IMR-90 (cell line): ENCODE measurements at regions not wholly inside any gene's neighbourhood (a gene's known extent, or its start where the extent isn't known, plus 50 kb on each side); places are given as distances from the start of the nearest gene placed in this dataset.

ENCODE experiments used
- ATAC-seq: fragments of 200-7000 bp; cut with Tn5 transposase; 2 replicates; pipeline ENCODE4 v1.9.1; 2020; ENCODE audit warnings: low read depth, mild to moderate bottlenecking, moderate library complexity
- BruUV-seq: library from RNA; stranded (reverse); fragments of 400-500 nt; replicated peaks from 2 replicates; lab custom pipeline; 2021; lab: Mats Ljungman, UMichigan
- CTCF ChIA-PET: fragments of 300-600 bp; formaldehyde crosslinking; extraction: SDS; loops from one replicate; lab custom pipeline; 2021; ENCODE audit warnings: antibody characterized with exemption; lab: Yijun Ruan, JAX
- POLR2A ChIA-PET: fragments of 300-600 bp; sonication (Branson Sonifier 250); formaldehyde crosslinking; loops from one replicate; lab custom pipeline; 2022; ENCODE audit warnings: antibody characterized with exemption; ENCODE audit not compliant: unreplicated experiment; lab: Charles Lee
- DNase-seq: peaks from one replicate; pipeline ENCODE4 v3.0.0; 2013
- H2AFZ ChIP-seq: replicated peaks from 2 replicates; pipeline ENCODE3; 2013; ENCODE audit warnings: low read length, mild to moderate bottlenecking; ENCODE audit not compliant: poor library complexity
- H2AK5ac ChIP-seq: 2 replicates; pipeline ENCODE4 v1.6.1; 2013; ENCODE audit warnings: low read depth, low read length, inconsistent platforms
- H2AK9ac ChIP-seq: replicated peaks from 2 replicates; pipeline ENCODE3; 2013; ENCODE audit warnings: mild to moderate bottlenecking, low read depth, low read length, moderate library complexity; ENCODE audit not compliant: poor library complexity
- H2BK120ac ChIP-seq: 2 replicates; pipeline ENCODE4 v1.6.1; 2013; ENCODE audit warnings: low read depth, low read length, inconsistent platforms
- H2BK15ac ChIP-seq: 3 replicates; pipeline ENCODE4 v1.6.1; 2013; ENCODE audit warnings: low read depth, low read length, inconsistent platforms
- H2BK20ac ChIP-seq: 2 replicates; pipeline ENCODE4 v1.6.1; 2013; ENCODE audit warnings: low read depth, mild to moderate bottlenecking, inconsistent platforms, low read length, moderate library complexity
- H2BK5ac ChIP-seq: 2 replicates; pipeline ENCODE4 v1.6.1; 2013; ENCODE audit warnings: mild to moderate bottlenecking, low read depth, low read length, inconsistent platforms; ENCODE audit not compliant: poor library complexity, severe bottlenecking
- H3K14ac ChIP-seq: replicated peaks from 2 replicates; pipeline ENCODE4 v1.6.1; 2013; ENCODE audit warnings: low read depth, low read length, inconsistent platforms
- H3K18ac ChIP-seq: 2 replicates; pipeline ENCODE4 v1.6.1; 2013; ENCODE audit warnings: low read depth, low read length, control low read depth
- H3K23ac ChIP-seq: 2 replicates; pipeline ENCODE4 v1.6.1; 2013; ENCODE audit warnings: low read depth, low read length, inconsistent platforms
- H3K27ac ChIP-seq: 2 replicates; pipeline ENCODE4 v1.5.1; 2013; ENCODE audit warnings: mild to moderate bottlenecking, control low read depth, low read length; ENCODE audit not compliant: insufficient read depth
- H3K27me3 ChIP-seq: 2 replicates; pipeline ENCODE4 v1.6.1; 2013; ENCODE audit warnings: low read length; ENCODE audit not compliant: control insufficient read depth, insufficient read depth
- H3K36me3 ChIP-seq: 2 replicates; pipeline ENCODE4 v1.6.1; 2013; ENCODE audit warnings: low read length, mixed read lengths; ENCODE audit not compliant: control insufficient read depth, insufficient read depth
- H3K4ac ChIP-seq: 2 replicates; pipeline ENCODE4 v1.6.1; 2013; ENCODE audit warnings: low read depth, low read length, inconsistent platforms
- H3K4me1 ChIP-seq: 2 replicates; pipeline ENCODE4 v1.6.1; 2013; ENCODE audit warnings: low read length, mixed read lengths; ENCODE audit not compliant: control insufficient read depth, insufficient read depth
- H3K4me2 ChIP-seq: 2 replicates; pipeline ENCODE4 v1.6.1; 2013; ENCODE audit warnings: low read depth, mild to moderate bottlenecking, control low read depth, low read length, moderate library complexity
- H3K4me3 ChIP-seq: 2 replicates; pipeline ENCODE4 v1.5.1; 2013; ENCODE audit warnings: low read depth, mild to moderate bottlenecking, control low read depth, low read length, moderate library complexity; ENCODE audit not compliant: insufficient read depth
- H3K56ac ChIP-seq: 2 replicates; pipeline ENCODE4 v1.6.1; 2013; ENCODE audit warnings: low read length, inconsistent platforms; ENCODE audit not compliant: insufficient read depth; ENCODE audit errors: extremely low read depth
- H3K79me1 ChIP-seq, 2 experiments: 2 replicates each; pipeline ENCODE4 v1.6.1; 2013; ENCODE audit warnings: low read length in 2 of 2, inconsistent platforms in 1 of 2, low read depth in 1 of 2
- H3K9ac ChIP-seq: 2 replicates; pipeline ENCODE4 v1.6.1; 2013; ENCODE audit warnings: low read depth, low read length, control low read depth
- H3K9me1 ChIP-seq: 2 replicates; pipeline ENCODE4 v1.6.1; 2013; ENCODE audit warnings: low read length, inconsistent platforms; ENCODE audit not compliant: insufficient read depth
- H3K9me3 ChIP-seq: 2 replicates; pipeline ENCODE4 v1.6.1; 2013; ENCODE audit warnings: low read length; ENCODE audit not compliant: control insufficient read depth, insufficient read depth
- H4K20me1 ChIP-seq: 2 replicates; pipeline ENCODE4 v1.6.1; 2013; ENCODE audit warnings: low read length, inconsistent platforms; ENCODE audit not compliant: insufficient read depth
- H4K5ac ChIP-seq: 2 replicates; pipeline ENCODE4 v1.6.1; 2013; ENCODE audit warnings: mild to moderate bottlenecking, low read depth, low read length, control low read depth
- H4K8ac ChIP-seq, 2 experiments: 2 replicates each; pipeline ENCODE4 v1.6.1; 2013; ENCODE audit warnings: low read depth in 2 of 2, low read length in 2 of 2, control low read depth in 1 of 2, inconsistent platforms in 1 of 2
- H4K91ac ChIP-seq: 2 replicates; pipeline ENCODE4 v1.6.1; 2013; ENCODE audit warnings: low read depth, low read length, inconsistent platforms; ENCODE audit not compliant: insufficient read depth
- BHLHE40 ChIP-seq: fragments of 150-350 bp; IDR thresholded peaks from 2 replicates; pipeline ENCODE4 v1.6.1; 2016; ENCODE audit warnings: mild to moderate bottlenecking, low read depth, low read length
- CEBPB ChIP-seq: IDR thresholded peaks from 2 replicates; pipeline ENCODE4 v1.6.1; 2012; ENCODE audit warnings: low read depth, low read length, improper control_type of control experiment
- CHD1 ChIP-seq: IDR thresholded peaks from 2 replicates; pipeline ENCODE4 v1.6.1; 2012; ENCODE audit warnings: low read depth, low read length, improper control_type of control experiment
- CTCF ChIP-seq: conservative IDR thresholded peaks from 2 replicates; pipeline ENCODE4 v1.5.1; 2012; ENCODE audit warnings: mild to moderate bottlenecking, low read depth, low read length, improper control_type of control experiment
- ELK1 ChIP-seq: fragments of 150-350 bp; IDR thresholded peaks from 2 replicates; pipeline ENCODE4 v1.6.1; 2016; ENCODE audit warnings: low read depth, mild to moderate bottlenecking, low read length, moderate library complexity, borderline replicate concordance
- FOS ChIP-seq: fragments of 150-350 bp; IDR thresholded peaks from 2 replicates; pipeline ENCODE4 v1.6.1; 2016; ENCODE audit warnings: low read depth, low read length
- MAFK ChIP-seq: IDR thresholded peaks from 2 replicates; pipeline ENCODE4 v1.6.1; 2012; ENCODE audit warnings: low read depth, low read length, improper control_type of control experiment
- MAZ ChIP-seq: IDR thresholded peaks from 2 replicates; pipeline ENCODE4 v1.6.1; 2012; ENCODE audit warnings: low read depth, mild to moderate bottlenecking, low read length, improper control_type of control experiment, moderate library complexity, borderline replicate concordance
- MXI1 ChIP-seq: IDR thresholded peaks from 2 replicates; pipeline ENCODE4 v1.6.1; 2012; ENCODE audit warnings: low read depth, mild to moderate bottlenecking, low read length, moderate library complexity, borderline replicate concordance
- NFE2L2 ChIP-seq: fragments of 150-350 bp; IDR thresholded peaks from 2 replicates; pipeline ENCODE4 v1.6.1; 2016; ENCODE audit warnings: low read depth, mild to moderate bottlenecking, low read length
- POLR2A ChIP-seq: IDR thresholded peaks from 2 replicates; pipeline ENCODE4 v1.6.1; 2012; ENCODE audit warnings: mild to moderate bottlenecking, low read depth, low read length
- RAD21 ChIP-seq: IDR thresholded peaks from 2 replicates; pipeline ENCODE4 v1.6.1; 2012; ENCODE audit warnings: low read length, improper control_type of control experiment
- RCOR1 ChIP-seq: IDR thresholded peaks from 2 replicates; pipeline ENCODE4 v1.6.1; 2012; ENCODE audit warnings: mild to moderate bottlenecking, low read length, improper control_type of control experiment; ENCODE audit not compliant: insufficient replicate concordance
- RFX5 ChIP-seq: IDR thresholded peaks from 2 replicates; pipeline ENCODE4 v1.8.0; 2012; ENCODE audit warnings: low read depth, mild to moderate bottlenecking, low read length, moderate library complexity
- SMC3 ChIP-seq: fragments of 150-350 bp; IDR thresholded peaks from 2 replicates; pipeline ENCODE4 v1.6.1; 2016; ENCODE audit warnings: low read depth, mild to moderate bottlenecking, antibody characterized with exemption, low read length, moderate library complexity
- USF2 ChIP-seq: fragments of 150-350 bp; IDR thresholded peaks from 2 replicates; pipeline ENCODE4 v1.6.1; 2017; ENCODE audit warnings: mild to moderate bottlenecking, antibody characterized with exemption, low read length, low read depth
- WGBS, 2 experiments: methylation state at CpG; one replicate each; pipeline versions ENCODE4 v1.1.5 to v1.1.7; 2013; ENCODE audit warnings: missing lambda C conversion rate in 2 of 2; ENCODE audit not compliant: insufficient read length in 1 of 2; ENCODE audit errors: extremely low coverage in 2 of 2; 5-methylcytosine and 5-hydroxymethylcytosine counted together
- dilution Hi-C: fragments of 300-500 bp; cut with HindIII; formaldehyde crosslinking; loops from one replicate; pipeline ENCODE4 v1.14.3; 2018; ENCODE audit warnings: low sequenced_read_pairs; ENCODE audit not compliant: unreplicated experiment
- in situ Hi-C: fragments of 300-500 bp; cut with MboI; formaldehyde crosslinking; loops from 3 replicates; pipeline ENCODE4 v1.14.3; 2019; ENCODE audit warnings: low sequenced_read_pairs, inconsistent platforms, mixed read lengths
- intact Hi-C: fragments of 100-400 bp; cut with micrococcal nuclease; formaldehyde crosslinking; loops from 2 replicates; pipeline ENCODE4 v1.10.0; 2022

GRCh38 chr10:78382772-78383171 lies 349.1 kb downstream of the RPS24 start:
- Histone ChIP-seq H3K4ac (no peak overlapping the region), H3K9me3 (peaks cover 7% of the 10 kb centered on the region), H3K14ac (no peak overlapping the region), H3K9me1 (no peaks in the 10 kb centered on the region), H2BK15ac (no peak overlapping the region), H2AK9ac (no peak overlapping the region), H4K91ac (no peak overlapping the region), H3K36me3 (no peaks in the 10 kb centered on the region), H4K5ac (no peak overlapping the region), H3K18ac (no peak overlapping the region), H2BK20ac (no peak overlapping the region), H4K20me1 (no peaks in the 10 kb centered on the region), H3K4me1 (peaks cover 4% of the 10 kb centered on the region; the same call in 1 of the 2 replicates), H3K4me2 (no peak overlapping the region), H3K56ac (no peak overlapping the region), H3K79me1 (no peaks in the 10 kb centered on the region), H3K9ac (no peak overlapping the region), H3K27me3 (peaks cover 49% of the 10 kb centered on the region), H3K27ac (no peak overlapping the region), H4K8ac (no peak overlapping the region), H2AK5ac (no peak overlapping the region), H2AFZ (no peak overlapping the region), H2BK5ac (no peak overlapping the region), H3K4me3 (no peak overlapping the region), H3K23ac (no peak overlapping the region), H2BK120ac (no peak overlapping the region)
- no TSS peak for BruUV-seq
- ATAC-seq = no peak
- ChIA-PET POLR2A (no interaction called here), CTCF (no interaction called here)
- no CpG with 5 or more reads among the region's 2 CpGs for WGBS, 2 experiments
- TF ChIP-seq ELK1 = no peak
- TF ChIP-seq FOS = no peak
- no peak for TF ChIP-seq SMC3
- TF ChIP-seq MXI1 = no peak
- no peak for TF ChIP-seq RCOR1
- TF ChIP-seq BHLHE40 = no peak
- TF ChIP-seq CEBPB = no peak
- TF ChIP-seq POLR2A = no peak
- no peak for TF ChIP-seq USF2
- no peak for TF ChIP-seq NFE2L2
- no peak for TF ChIP-seq RFX5
- TF ChIP-seq CTCF = no peak
- TF ChIP-seq MAZ = no peak
- no peak for TF ChIP-seq RAD21
- TF ChIP-seq MAFK = no peak
- no peak for TF ChIP-seq CHD1
- intact Hi-C loops (no loop called here), dilution Hi-C loops (no loop called here), in situ Hi-C loops (no loop called here)
- DNase-seq = no peak
